ENCODE measurements at regions not wholly inside any gene's neighbourhood (a gene's known extent, or its start where the extent isn't known, plus 50 kb on each side); places are given as distances from the start of the nearest gene placed in this dataset.

- Histone ChIP-seq H3K27ac (ENCODE audit: low read depth, low read length) (no peak overlapping the region), H3K9ac (ENCODE audit: low read length) (no peak overlapping the region), H3K27me3 (ENCODE audit: insufficient read depth, low read length, poor library complexity) (no peaks in the 10 kb centered on the region), H4K8ac (ENCODE audit: low read depth, low read length) (no peak overlapping the region), H2BK120ac (ENCODE audit: low read depth, low read length) (no peak overlapping the region), H2AK5ac (ENCODE audit: low read length) (no peak overlapping the region), H3K36me3 (ENCODE audit: control insufficient read depth, insufficient read depth, low read length) (no peaks in the 10 kb centered on the region), H3K4ac (ENCODE audit: low read depth, low read length) (no peak overlapping the region), H2BK5ac (ENCODE audit: low read length) (no peak overlapping the region), H4K5ac (ENCODE audit: low read length) (no peak overlapping the region), H2BK15ac (replicated peaks; ENCODE audit: low read depth) (no peak overlapping the region), H3K79me2 (ENCODE audit: control insufficient read depth, insufficient read depth, low read length) (no peaks in the 10 kb centered on the region), H3K79me1 (ENCODE audit: low read length) (no peaks in the 10 kb centered on the region), H3K4me1 (ENCODE audit: control insufficient read depth, low read depth, low read length) (no peaks in the 10 kb centered on the region), H3K18ac (ENCODE audit: low read length) (no peak overlapping the region), H3K23ac (ENCODE audit: low read length) (no peak overlapping the region), H3K4me3 (ENCODE audit: low read length) (no peak overlapping the region), H3K56ac (ENCODE audit: low read length) (no peak overlapping the region), H3K4me2 (ENCODE audit: low read length) (no peak overlapping the region)
- no CpG with 5 or more reads among the region's 3 CpGs for WGBS (ENCODE audit: extremely low coverage, insufficient coverage, low lambda C conversion rate)
- DNase-seq, result no peak
Measured at GRCh38 chr6:99013661-99014060, 65.9 kb upstream of the FBXL4 start.

DNA sequence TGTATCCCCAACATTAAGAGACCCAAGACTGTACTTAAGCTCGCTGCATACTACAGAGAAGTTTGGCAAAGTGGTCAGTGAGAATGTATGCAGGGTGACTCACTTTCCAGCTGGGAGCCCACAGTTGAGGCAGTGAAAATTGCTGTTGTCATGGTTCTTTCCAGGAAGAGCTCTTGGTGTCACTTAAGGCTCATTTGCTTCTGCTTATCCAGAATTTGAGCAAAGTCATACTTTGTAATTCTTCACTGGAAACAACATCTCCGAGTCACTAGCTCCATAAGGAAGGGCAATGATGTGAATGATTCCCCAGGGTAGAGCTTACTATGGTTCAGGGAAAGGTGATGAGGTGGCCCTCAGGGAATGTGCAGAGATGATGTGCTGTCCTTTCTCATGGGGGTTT, 65.4 kb upstream of the FBXL4 start:
- Histone ChIP-seq H3K79me2 (ENCODE audit: control insufficient read depth, insufficient read depth, low read length) (no peaks in the 10 kb centered on the region), H3K9ac (ENCODE audit: low read length) (no peak overlapping the region), H3K4me3 (ENCODE audit: low read length) (no peak overlapping the region), H3K27me3 (ENCODE audit: insufficient read depth, low read length, poor library complexity) (no peaks in the 10 kb centered on the region), H3K36me3 (ENCODE audit: control insufficient read depth, insufficient read depth, low read length) (no peaks in the 10 kb centered on the region), H2BK15ac (replicated peaks; ENCODE audit: low read depth) (no peak overlapping the region), H3K79me1 (ENCODE audit: low read length) (no peaks in the 10 kb centered on the region), H3K27ac (ENCODE audit: low read depth, low read length) (no peak overlapping the region), H3K4ac (ENCODE audit: low read depth, low read length) (no peak overlapping the region), H3K18ac (ENCODE audit: low read length) (no peak overlapping the region), H2BK120ac (ENCODE audit: low read depth, low read length) (no peak overlapping the region), H3K4me1 (ENCODE audit: control insufficient read depth, low read depth, low read length) (no peaks in the 10 kb centered on the region), H4K8ac (ENCODE audit: low read depth, low read length) (no peak overlapping the region), H4K5ac (ENCODE audit: low read length) (no peak overlapping the region), H3K23ac (ENCODE audit: low read length) (no peak overlapping the region), H3K56ac (ENCODE audit: low read length) (no peak overlapping the region), H2AK5ac (ENCODE audit: low read length) (no peak overlapping the region), H2BK5ac (ENCODE audit: low read length) (no peak overlapping the region), H3K4me2 (ENCODE audit: low read length) (no peak overlapping the region)
- WGBS (ENCODE audit: extremely low coverage, insufficient coverage, low lambda C conversion rate), result no CpG with 5 or more reads among the region's 2 CpGs
- DNase-seq, result peak; percentile 57

DNA sequence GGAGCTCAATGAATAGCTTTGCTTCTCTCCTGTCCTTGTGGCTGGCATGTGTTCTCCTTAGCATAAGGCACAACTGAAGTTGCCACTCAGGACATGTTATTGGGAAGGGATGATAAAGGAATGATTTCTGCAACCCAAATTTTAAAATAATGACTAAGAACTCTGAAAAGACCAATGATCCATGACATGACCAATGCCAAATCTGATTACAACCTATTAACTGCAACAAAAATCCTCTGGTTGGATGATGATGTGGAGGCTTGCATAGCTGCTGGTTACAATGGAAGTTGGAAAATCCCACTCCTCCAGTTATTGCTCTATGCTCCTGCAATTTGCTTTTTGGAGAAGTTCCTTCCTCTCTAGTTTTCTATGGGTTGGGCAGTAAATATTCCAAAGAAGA, 63.4 kb upstream of the FBXL4 start:
- Histone ChIP-seq H4K5ac (ENCODE audit: low read length) (no peak overlapping the region), H3K4me1 (ENCODE audit: control insufficient read depth, low read depth, low read length) (no peaks in the 10 kb centered on the region), H3K27ac (ENCODE audit: low read depth, low read length) (no peak overlapping the region), H3K36me3 (ENCODE audit: control insufficient read depth, insufficient read depth, low read length) (no peaks in the 10 kb centered on the region), H3K23ac (ENCODE audit: low read length) (no peak overlapping the region), H3K18ac (ENCODE audit: low read length) (no peak overlapping the region), H3K56ac (ENCODE audit: low read length) (no peak overlapping the region), H3K27me3 (ENCODE audit: insufficient read depth, low read length, poor library complexity) (no peaks in the 10 kb centered on the region), H3K79me2 (ENCODE audit: control insufficient read depth, insufficient read depth, low read length) (no peaks in the 10 kb centered on the region), H2BK15ac (replicated peaks; ENCODE audit: low read depth) (no peak overlapping the region), H4K8ac (ENCODE audit: low read depth, low read length) (peak overlapping the region; percentile 28), H3K4me2 (ENCODE audit: low read length) (no peak overlapping the region), H2BK5ac (ENCODE audit: low read length) (no peak overlapping the region), H2AK5ac (ENCODE audit: low read length) (no peak overlapping the region), H3K4ac (ENCODE audit: low read depth, low read length) (no peak overlapping the region), H3K79me1 (ENCODE audit: low read length) (no peaks in the 10 kb centered on the region), H2BK120ac (ENCODE audit: low read depth, low read length) (no peak overlapping the region), H3K9ac (ENCODE audit: low read length) (no peak overlapping the region), H3K4me3 (ENCODE audit: low read length) (no peak overlapping the region)
- DNase-seq, result no peak

GRCh38 chr6:99002831-99003230, 55.1 kb upstream of the FBXL4 start:
- H2AK5ac ChIP-seq (ENCODE audit: low read length), result no peak overlapping the region
- H3K23ac ChIP-seq (ENCODE audit: low read length), result no peak overlapping the region
- no peaks in the 10 kb centered on the region for H3K4me1 ChIP-seq (ENCODE audit: control insufficient read depth, low read depth, low read length)

DNA sequence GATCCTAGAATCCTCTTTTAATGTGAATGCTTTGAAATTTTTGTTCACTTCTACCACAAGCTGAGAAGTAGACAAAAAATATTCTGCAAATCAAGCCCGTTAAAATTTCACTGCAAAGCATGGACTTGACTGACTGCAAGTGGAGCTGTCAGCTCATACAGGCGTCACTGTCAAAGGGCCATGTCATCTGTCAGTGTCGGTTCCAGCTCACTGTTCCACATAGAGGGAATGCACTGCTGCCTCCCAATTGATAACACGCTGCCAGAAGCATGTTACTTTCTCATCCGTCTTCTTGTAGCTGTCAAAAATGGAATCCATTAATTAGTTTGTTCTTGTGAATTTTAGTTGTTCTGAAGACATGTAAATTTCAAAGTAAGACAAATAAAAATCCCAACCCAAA, 50.4 kb upstream of the FBXL4 start:
- Histone ChIP-seq H2BK120ac (ENCODE audit: low read depth, low read length) (no peak overlapping the region), H3K9ac (ENCODE audit: low read length) (no peak overlapping the region), H3K27ac (ENCODE audit: low read depth, low read length) (no peak overlapping the region), H3K18ac (ENCODE audit: low read length) (no peak overlapping the region), H2BK5ac (ENCODE audit: low read length) (no peak overlapping the region), H3K79me1 (ENCODE audit: low read length) (no peaks in the 10 kb centered on the region), H3K56ac (ENCODE audit: low read length) (no peak overlapping the region), H2BK15ac (replicated peaks; ENCODE audit: low read depth) (no peak overlapping the region), H3K27me3 (ENCODE audit: insufficient read depth, low read length, poor library complexity) (no peaks in the 10 kb centered on the region), H4K5ac (ENCODE audit: low read length) (no peak overlapping the region), H3K4me1 (ENCODE audit: control insufficient read depth, low read depth, low read length) (no peaks in the 10 kb centered on the region), H3K4ac (ENCODE audit: low read depth, low read length) (no peak overlapping the region), H3K4me2 (ENCODE audit: low read length) (no peak overlapping the region), H2AK5ac (ENCODE audit: low read length) (no peak overlapping the region), H3K36me3 (ENCODE audit: control insufficient read depth, insufficient read depth, low read length) (no peaks in the 10 kb centered on the region), H3K23ac (ENCODE audit: low read length) (no peak overlapping the region), H3K4me3 (ENCODE audit: low read length) (no peak overlapping the region), H3K79me2 (ENCODE audit: control insufficient read depth, insufficient read depth, low read length) (no peaks in the 10 kb centered on the region), H4K8ac (ENCODE audit: low read depth, low read length) (no peak overlapping the region)
- WGBS (ENCODE audit: extremely low coverage, insufficient coverage, low lambda C conversion rate), result no CpG with 5 or more reads among the region's 5 CpGs
- no peak for DNase-seq

More at GRCh38 chr6:99002831-99003230, 55.1 kb upstream of the FBXL4 start:
- WGBS (ENCODE audit: extremely low coverage, insufficient coverage, low lambda C conversion rate), result no CpG with 5 or more reads among the region's 1 CpG
- Histone ChIP-seq H2BK5ac (ENCODE audit: low read length) (no peak overlapping the region), H2BK15ac (replicated peaks; ENCODE audit: low read depth) (no peak overlapping the region), H3K27me3 (ENCODE audit: insufficient read depth, low read length, poor library complexity) (no peaks in the 10 kb centered on the region), H3K56ac (ENCODE audit: low read length) (no peak overlapping the region), H3K9ac (ENCODE audit: low read length) (no peak overlapping the region), H3K18ac (ENCODE audit: low read length) (no peak overlapping the region), H4K5ac (ENCODE audit: low read length) (no peak overlapping the region), H4K8ac (ENCODE audit: low read depth, low read length) (no peak overlapping the region), H3K79me1 (ENCODE audit: low read length) (no peaks in the 10 kb centered on the region), H3K4me3 (ENCODE audit: low read length) (no peak overlapping the region), H3K79me2 (ENCODE audit: control insufficient read depth, insufficient read depth, low read length) (no peaks in the 10 kb centered on the region), H3K4me2 (ENCODE audit: low read length) (no peak overlapping the region), H3K27ac (ENCODE audit: low read depth, low read length) (no peak overlapping the region), H2BK120ac (ENCODE audit: low read depth, low read length) (no peak overlapping the region), H3K4ac (ENCODE audit: low read depth, low read length) (no peak overlapping the region), H3K36me3 (ENCODE audit: control insufficient read depth, insufficient read depth, low read length) (no peaks in the 10 kb centered on the region)
- DNase-seq, result no peak
